ENCODE measurements at regions not wholly inside any gene's neighbourhood (a gene's known extent, or its start where the extent isn't known, plus 50 kb on each side); places are given as distances from the start of the nearest gene placed in this dataset.

GRCh38 chr1:87685311-87686135 is 356.8 kb downstream of the LMO4 start:
- peak; percentile 21 for DNase-seq

GRCh38 chr1:87686136-87686495 is 357.4 kb downstream of the LMO4 start:
- no peak for DNase-seq

- no peak for DNase-seq
Observed at GRCh38 chr1:87686671-87687070, 358.0 kb downstream of the LMO4 start.

GRCh38 chr1:87688136-87688535 is 359.5 kb downstream of the LMO4 start:
- DNase-seq, result no peak

- no peak for DNase-seq
Observed at GRCh38 chr1:87689487-87689886, 360.8 kb downstream of the LMO4 start.

- no peak for DNase-seq
Observed at GRCh38 chr1:87696483-87696882, 367.8 kb downstream of the LMO4 start.

GRCh38 chr1:87702455-87702854 is 373.8 kb downstream of the LMO4 start:
- DNase-seq, result no peak

- DNase-seq, result no peak
Observed at GRCh38 chr1:87705233-87705632, 376.6 kb downstream of the LMO4 start.

GRCh38 chr1:87706203-87706602 is 377.5 kb downstream of the LMO4 start:
- DNase-seq, result no peak

- DNase-seq, result no peak
Observed at GRCh38 chr1:87706779-87707228, 378.1 kb downstream of the LMO4 start.

- DNase-seq, result no peak
Observed at GRCh38 chr1:87707411-87707810, 378.7 kb downstream of the LMO4 start.

GRCh38 chr1:87712261-87713010 is 383.8 kb downstream of the LMO4 start:
- DNase-seq, result no peak

- no peak for DNase-seq
Observed at GRCh38 chr1:87714278-87714677, 385.6 kb downstream of the LMO4 start.

- no peak for DNase-seq
Observed at GRCh38 chr1:87715052-87715451, 386.4 kb downstream of the LMO4 start.

GRCh38 chr1:87715471-87715870 is 386.8 kb downstream of the LMO4 start:
- no peak for DNase-seq

GRCh38 chr1:87717157-87717670 is 388.5 kb downstream of the LMO4 start:
- DNase-seq, result no peak

- DNase-seq, result no peak
Observed at GRCh38 chr1:87718241-87718950, 389.7 kb downstream of the LMO4 start.

- no peak for DNase-seq
Observed at GRCh38 chr1:87719658-87720057, 391.0 kb downstream of the LMO4 start.

GRCh38 chr1:87720561-87720960 is 391.9 kb downstream of the LMO4 start:
- no peak for DNase-seq

GRCh38 chr1:87723193-87723592 is 394.5 kb downstream of the LMO4 start:
- DNase-seq, result no peak

- DNase-seq, result no peak
Observed at GRCh38 chr1:87728169-87728568, 399.5 kb downstream of the LMO4 start.

GRCh38 chr1:87730274-87731216 is 401.9 kb downstream of the LMO4 start:
- no peak for DNase-seq
